ENCODE measurements at regions not wholly inside any gene's neighbourhood (a gene's known extent, or its start where the extent isn't known, plus 50 kb on each side); places are given as distances from the start of the nearest gene placed in this dataset.

GRCh38 chr5:125410537-125411070, 664.2 kb upstream of the ZNF608 start:
- TF ChIP-seq CTCF (IDR thresholded peaks at IDR 0.05) (no peak), POLR2AphosphoS5 (IDR thresholded peaks at IDR 0.05; ENCODE audit: low read depth, low read length) (no peak)
